Bronchial epithelial cell (primary cell): ENCODE measurements at regions not wholly inside any gene's neighbourhood (a gene's known extent, or its start where the extent isn't known, plus 50 kb on each side); places are given as distances from the start of the nearest gene placed in this dataset.

Experiments used
- DNase-seq: peaks from one replicate; pipeline ENCODE4 v3.0.0-alpha.2; 2010; ENCODE audit warnings: low read depth
- FAIRE-seq: peaks from 2 replicates; lab custom pipeline; 2011; peaks lifted over from hg19 to GRCh38; lab: Jason Lieb, UNC
- H3K27me3 ChIP-seq: 2 replicates; pipeline ENCODE4 v1.5.1; 2011; ENCODE audit warnings: low read length; ENCODE audit not compliant: control insufficient read depth, insufficient read depth
- H3K36me3 ChIP-seq: 2 replicates; pipeline ENCODE4 v1.5.1; 2011; ENCODE audit warnings: low read length; ENCODE audit not compliant: control insufficient read depth, insufficient read depth
- H3K4me3 ChIP-seq: 2 replicates; pipeline ENCODE4 v1.5.1; 2011; ENCODE audit warnings: mild to moderate bottlenecking, low read depth, low read length, control low read depth
- CTCF ChIP-seq: IDR thresholded peaks from 2 replicates; pipeline ENCODE4 v1.5.1; 2011; ENCODE audit warnings: mild to moderate bottlenecking, moderate library complexity, low read length, control low read depth, inconsistent platforms; ENCODE audit not compliant: insufficient read depth, severe bottlenecking

GRCh38 chr18:78660311-78660710 lies 319.3 kb upstream of the SALL3 start:
- DNase-seq (no peak), FAIRE-seq (no peak)
- no peak overlapping the region for H3K4me3 ChIP-seq
- H3K36me3 ChIP-seq, result no peaks in the 10 kb centered on the region
- no peaks in the 10 kb centered on the region for H3K27me3 ChIP-seq
- TF ChIP-seq CTCF, result no peak

- H3K36me3 ChIP-seq, result no peaks in the 10 kb centered on the region
- no peak for TF ChIP-seq CTCF
- no peak overlapping the region for H3K4me3 ChIP-seq
- no peaks in the 10 kb centered on the region for H3K27me3 ChIP-seq
- DNase-seq (no peak), FAIRE-seq (no peak)
These were observed 318.3 kb upstream of the SALL3 start for GRCh38 chr18:78661316-78661715.

DNA sequence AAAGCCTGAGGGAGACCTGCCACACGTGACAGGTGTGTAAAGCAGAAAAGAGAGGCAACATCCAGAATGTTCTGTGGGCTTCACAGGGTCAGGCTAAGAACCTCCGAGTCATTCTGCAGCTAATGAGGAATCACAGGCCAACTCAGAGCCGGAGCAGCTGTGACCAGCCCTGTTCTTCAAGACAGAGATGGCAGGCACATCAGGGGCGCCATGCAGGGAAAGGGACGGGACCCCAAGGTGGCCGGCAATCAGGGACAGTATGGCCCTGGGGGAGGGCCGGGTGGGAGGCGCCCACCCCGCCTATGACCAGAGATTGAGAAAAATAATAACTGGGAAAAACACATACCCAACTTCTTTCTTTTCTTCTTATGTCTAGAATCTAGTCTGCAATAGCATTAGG lies 316.7 kb upstream of the SALL3 start:
- H3K4me3 ChIP-seq, result no peak overlapping the region
- no peak for TF ChIP-seq CTCF
- FAIRE-seq, result no peak

GRCh38 chr18:78664048-78664447 lies 315.6 kb upstream of the SALL3 start:
- Histone ChIP-seq H3K27me3 (no peaks in the 10 kb centered on the region), H3K36me3 (no peaks in the 10 kb centered on the region), H3K4me3 (no peak overlapping the region)
- no peak for DNase-seq
- no peak for TF ChIP-seq CTCF
- FAIRE-seq, result no peak

More for the DNA sequence above, 316.7 kb upstream of the SALL3 start:
- no peak for DNase-seq
- Histone ChIP-seq H3K27me3 (no peaks in the 10 kb centered on the region), H3K36me3 (no peaks in the 10 kb centered on the region)

DNA sequence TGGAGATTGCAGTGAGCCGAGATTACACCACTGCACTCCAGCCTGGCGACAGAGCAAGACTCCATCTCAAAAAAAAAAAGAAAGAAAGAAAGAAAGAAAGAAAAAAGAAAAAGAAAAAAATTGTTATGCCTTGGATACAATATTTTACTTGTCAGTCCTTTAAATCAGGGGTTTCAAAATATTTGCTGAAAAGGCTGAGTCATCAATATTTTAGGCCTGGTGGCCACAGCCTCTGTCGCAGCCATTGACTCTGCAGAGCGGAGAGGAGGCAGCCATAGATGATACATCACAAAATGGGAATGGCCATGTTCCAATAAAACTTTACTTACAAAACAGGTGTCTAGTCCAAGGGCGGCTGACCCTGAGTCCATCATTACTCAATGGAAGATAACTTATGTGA lies 314.8 kb upstream of the SALL3 start:
- Histone ChIP-seq H3K27me3 (no peaks in the 10 kb centered on the region), H3K36me3 (no peaks in the 10 kb centered on the region), H3K4me3 (no peak overlapping the region)
- no peak for DNase-seq
- no peak for TF ChIP-seq CTCF
- no peak for FAIRE-seq

GRCh38 chr18:78665644-78666043 lies 314.0 kb upstream of the SALL3 start:
- FAIRE-seq, result no peak
- no peak overlapping the region for H3K4me3 ChIP-seq
- no peak for DNase-seq
- no peaks in the 10 kb centered on the region for H3K27me3 ChIP-seq
- H3K36me3 ChIP-seq, result no peaks in the 10 kb centered on the region
- no peak for TF ChIP-seq CTCF
